ENCODE measurements at regions not wholly inside any gene's neighbourhood (a gene's known extent, or its start where the extent isn't known, plus 50 kb on each side); places are given as distances from the start of the nearest gene placed in this dataset.

GRCh38 chr3:14598143-14598569, 53.4 kb upstream of the CCDC174 start (continued):
- TF ChIP-seq THAP12 (CRISPR knock-in tag; IDR thresholded peaks at IDR 0.05) (no peak), FOXJ2 (tag; IDR thresholded peaks at IDR 0.05) (no peak), LCOR (CRISPR knock-in tag; IDR thresholded peaks at IDR 0.05) (no peak), MTA2 (IDR thresholded peaks at IDR 0.05; ENCODE audit: low read depth) (no peak), ZSCAN29 (IDR thresholded peaks at IDR 0.05) (no peak), RFX5 (IDR thresholded peaks at IDR 0.05; ENCODE audit: low read depth, low read length) (no peak), ESRRA (IDR thresholded peaks at IDR 0.05; ENCODE audit: borderline replicate concordance, low read depth) (no peak), BRD4 (IDR thresholded peaks at IDR 0.05) (no peak), ELF2 (CRISPR knock-in tag; IDR thresholded peaks at IDR 0.05) (no peak), CC2D1A (IDR thresholded peaks at IDR 0.05) (no peak), ZBTB43 (CRISPR knock-in tag; IDR thresholded peaks at IDR 0.05) (no peak), ZNF134 (CRISPR knock-in tag; conservative IDR thresholded peaks at IDR 0.05) (0 out of 2 replicates have a peak, but pooled peaks have one; percentile 41), BMI1 (IDR thresholded peaks at IDR 0.05; ENCODE audit: low read length) (no peak), ZNF699 (CRISPR knock-in tag; IDR thresholded peaks at IDR 0.05; ENCODE audit: insufficient replicate concordance) (no peak), HCFC1 (IDR thresholded peaks at IDR 0.05; ENCODE audit: low read depth, low read length) (peak; percentile 67), ZBTB26 (CRISPR knock-in tag; IDR thresholded peaks at IDR 0.05) (peak; percentile 51; the same call in 1 of the 2 replicates), ASH1L (IDR thresholded peaks at IDR 0.05; ENCODE audit: borderline replicate concordance, low read depth, partially characterized antibody) (no peak), STAT6 (CRISPR knock-in tag; IDR thresholded peaks at IDR 0.05) (no peak), ZNF695 (CRISPR knock-in tag; IDR thresholded peaks at IDR 0.05) (no peak), USF1 (CRISPR knock-in tag; IDR thresholded peaks at IDR 0.05) (peak; percentile 50), NRF1 (conservative IDR thresholded peaks at IDR 0.05 in 1 of 2, IDR thresholded peaks at IDR 0.05 in 1 of 2) (no peak), NR1H2 (CRISPR knock-in tag; IDR thresholded peaks at IDR 0.05) (no peak)

Data from K562 (cell line).